ENCODE measurements at regions not wholly inside any gene's neighbourhood (a gene's known extent, or its start where the extent isn't known, plus 50 kb on each side); places are given as distances from the start of the nearest gene placed in this dataset.

DNA sequence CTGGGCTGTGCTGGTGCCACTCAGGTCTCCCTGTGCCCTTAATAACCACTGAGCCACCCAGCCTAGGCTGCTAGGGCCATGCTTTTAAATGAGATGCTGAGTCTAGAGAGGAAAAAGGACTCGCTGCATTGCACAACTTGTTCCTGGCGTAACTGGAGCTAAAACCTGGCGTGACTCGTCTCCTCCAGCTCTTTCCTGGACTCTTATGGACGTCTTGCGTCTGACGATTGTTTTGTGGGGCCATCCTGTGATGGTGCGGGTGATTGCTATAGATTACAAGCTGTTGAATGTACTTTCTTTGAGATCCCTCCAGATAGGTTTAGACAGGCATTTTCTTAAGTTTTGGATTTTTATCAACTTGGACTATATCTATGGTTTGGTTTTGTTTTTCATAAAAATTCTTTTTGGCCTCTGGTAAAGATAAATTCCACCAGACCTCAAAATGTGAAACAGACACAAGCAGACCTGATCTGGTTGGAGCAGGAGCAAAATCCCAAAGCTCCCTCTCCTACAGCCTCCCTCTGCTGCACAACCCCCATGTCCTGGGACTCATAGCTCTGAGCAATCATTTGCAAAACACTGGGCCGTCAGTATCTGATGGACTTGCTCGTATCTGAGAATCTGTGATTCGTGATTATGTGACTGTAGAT, 230.3 kb downstream of the ARHGAP12 start:
- H3K9me3 ChIP-seq (ENCODE audit: control insufficient read depth, low read length), result peaks cover 6% of the 10 kb centered on the region
- no peaks in the 10 kb centered on the region for H3K27me3 ChIP-seq (replicated peaks; ENCODE audit: control insufficient read depth, insufficient read depth, low read length)
- no peaks in the 10 kb centered on the region for H3K36me3 ChIP-seq (ENCODE audit: control insufficient read depth, insufficient read depth, low read length, severe bottlenecking)
- peak overlapping the region; percentile 76 for H3K4me3 ChIP-seq (ENCODE audit: low read length)
- H3K9ac ChIP-seq (ENCODE audit: low read length), result peak overlapping the region; percentile 86
- H3K4me1 ChIP-seq (ENCODE audit: control insufficient read depth, insufficient read depth, low read length), result peaks cover 32% of the 10 kb centered on the region
- DNase-seq (ENCODE audit: low read depth), result peak; percentile 95

DNA sequence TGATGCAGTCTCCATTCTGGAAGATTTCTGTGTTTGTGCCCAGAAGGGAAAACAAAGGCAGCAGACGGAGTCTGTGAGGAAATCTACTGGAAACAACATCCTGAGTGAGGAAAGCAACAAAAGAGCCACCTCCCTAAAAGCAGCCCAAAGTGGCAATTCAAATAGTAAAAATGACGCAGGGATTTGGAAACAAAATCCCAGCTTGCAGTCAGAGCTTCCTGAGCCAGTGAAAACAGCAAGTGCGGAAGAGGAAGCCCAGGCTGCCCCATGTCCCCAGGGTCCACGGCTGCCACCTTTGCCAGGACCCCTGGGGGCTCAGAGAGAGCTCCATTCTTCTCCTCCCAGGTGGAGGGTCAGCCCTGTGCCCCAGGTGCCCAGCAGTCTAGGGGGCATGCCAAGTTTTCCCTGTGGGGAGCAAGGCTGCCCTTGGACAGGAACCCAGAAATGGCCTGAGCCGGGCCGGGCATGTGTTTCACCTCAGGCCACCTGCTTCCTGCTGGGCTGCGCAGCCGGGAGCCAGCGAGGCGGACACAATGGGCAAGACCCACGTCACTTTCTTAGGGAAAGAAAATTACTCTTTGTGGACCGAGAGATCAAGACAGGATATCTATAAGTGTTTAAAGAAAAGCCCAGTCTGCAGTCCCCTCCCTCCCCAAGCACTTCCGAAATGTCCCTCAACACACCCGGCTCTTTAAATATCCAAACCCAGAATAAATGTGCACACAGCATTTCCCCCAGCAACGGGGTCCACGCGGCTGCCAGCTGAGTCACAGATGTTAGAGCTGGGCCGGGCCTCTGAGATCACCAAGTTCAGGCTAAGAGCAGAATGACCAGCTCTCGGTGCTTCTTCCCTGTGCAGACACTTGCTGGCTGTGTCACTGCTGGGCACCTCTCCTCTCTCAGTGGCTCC, 231.1 kb downstream of the ARHGAP12 start:
- peak overlapping the region; percentile 76 for H3K4me3 ChIP-seq (ENCODE audit: low read length)
- peaks cover 32% of the 10 kb centered on the region for H3K4me1 ChIP-seq (ENCODE audit: control insufficient read depth, insufficient read depth, low read length)
- peak overlapping the region; percentile 86 for H3K9ac ChIP-seq (ENCODE audit: low read length)
- no peaks in the 10 kb centered on the region for H3K27me3 ChIP-seq (replicated peaks; ENCODE audit: control insufficient read depth, insufficient read depth, low read length)
- DNase-seq (ENCODE audit: low read depth), result peak; percentile 84
- no peaks in the 10 kb centered on the region for H3K36me3 ChIP-seq (ENCODE audit: control insufficient read depth, insufficient read depth, low read length, severe bottlenecking)
- no peaks in the 10 kb centered on the region for H3K9me3 ChIP-seq (ENCODE audit: control insufficient read depth, low read length)

DNA sequence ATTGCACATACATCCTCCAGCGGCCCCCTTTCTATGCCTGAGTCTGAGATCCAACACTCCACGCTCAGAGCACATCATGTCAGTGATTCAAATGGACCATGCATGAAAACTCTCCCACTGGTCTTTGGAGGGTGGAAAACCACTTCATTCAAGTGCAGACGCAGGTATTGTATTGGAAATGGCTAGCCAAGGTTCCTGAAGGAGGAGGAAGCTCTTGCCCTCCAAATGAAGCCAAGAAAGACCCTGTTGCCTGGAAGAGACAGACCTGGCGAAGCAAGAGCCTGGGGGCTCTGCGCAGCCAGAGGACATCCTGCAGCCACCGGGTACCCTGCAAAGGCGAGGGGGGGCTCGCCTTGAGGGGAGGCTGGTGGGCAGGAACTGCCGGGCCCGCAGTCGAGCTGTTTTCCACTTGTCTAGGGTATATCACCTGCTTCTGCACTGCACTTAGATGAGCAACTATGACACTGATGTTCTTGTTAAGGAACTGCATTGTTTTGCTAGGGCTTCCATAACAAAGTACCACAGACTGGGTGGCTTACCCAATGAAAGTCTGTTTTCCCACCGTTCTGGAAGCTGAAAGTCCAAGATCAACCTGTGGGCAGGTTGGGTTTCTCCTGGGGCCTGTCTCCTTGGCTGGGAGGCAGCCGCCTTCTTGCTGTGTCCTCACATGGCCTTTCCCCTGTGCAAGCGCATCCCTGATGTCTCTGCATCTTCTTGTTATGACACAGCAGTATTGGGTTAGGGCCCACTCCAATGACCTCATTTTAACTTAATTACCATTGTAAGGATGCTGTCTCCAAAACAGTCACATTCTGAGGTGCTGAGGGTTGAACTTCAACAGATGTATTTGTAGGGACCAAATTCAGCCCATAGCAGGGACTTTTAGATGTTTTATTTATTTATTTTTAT, 233.4 kb downstream of the ARHGAP12 start:
- peaks cover under 1% of the 10 kb centered on the region for H3K9me3 ChIP-seq (ENCODE audit: control insufficient read depth, low read length)
- H3K4me3 ChIP-seq (ENCODE audit: low read length), result no peak overlapping the region
- H3K4me1 ChIP-seq (ENCODE audit: control insufficient read depth, insufficient read depth, low read length), result peaks cover 26% of the 10 kb centered on the region
- no peaks in the 10 kb centered on the region for H3K27me3 ChIP-seq (replicated peaks; ENCODE audit: control insufficient read depth, insufficient read depth, low read length)
- no peak overlapping the region for H3K9ac ChIP-seq (ENCODE audit: low read length)
- no peaks in the 10 kb centered on the region for H3K36me3 ChIP-seq (ENCODE audit: control insufficient read depth, insufficient read depth, low read length, severe bottlenecking)
- no peak for DNase-seq (ENCODE audit: low read depth)

DNA sequence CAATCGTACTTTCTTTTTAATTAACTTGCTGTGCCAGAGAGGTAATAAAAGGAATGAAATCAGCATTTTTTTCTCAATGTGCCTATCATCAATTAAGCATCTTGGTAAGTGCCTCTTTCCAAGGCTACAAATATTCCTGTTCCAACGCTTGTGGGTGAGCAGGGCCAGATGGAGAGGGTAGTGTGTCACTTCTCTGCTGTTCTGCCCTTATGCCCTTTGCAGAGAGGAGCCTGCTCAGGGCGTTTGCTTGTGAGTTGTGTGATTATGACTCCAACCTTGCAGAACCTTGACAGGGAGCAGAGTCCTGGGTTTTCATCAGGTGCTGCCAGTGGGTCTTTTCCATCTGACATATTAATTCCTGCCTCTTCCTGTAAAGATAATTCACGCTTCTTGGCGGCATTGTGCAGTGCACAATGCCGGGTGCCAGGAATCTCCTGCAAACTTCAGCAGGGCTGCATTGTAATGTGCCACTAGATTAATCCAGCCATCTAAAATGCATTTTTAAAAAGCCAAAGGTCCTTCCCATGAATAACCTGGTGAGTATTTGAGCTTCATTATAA, 234.4 kb downstream of the ARHGAP12 start:
- Histone ChIP-seq H3K4me3 (ENCODE audit: low read length) (no peak overlapping the region), H3K27me3 (replicated peaks; ENCODE audit: control insufficient read depth, insufficient read depth, low read length) (no peaks in the 10 kb centered on the region), H3K9me3 (ENCODE audit: control insufficient read depth, low read length) (peaks cover 11% of the 10 kb centered on the region), H3K4me1 (ENCODE audit: control insufficient read depth, insufficient read depth, low read length) (peaks cover 25% of the 10 kb centered on the region), H3K36me3 (ENCODE audit: control insufficient read depth, insufficient read depth, low read length, severe bottlenecking) (no peaks in the 10 kb centered on the region), H3K9ac (ENCODE audit: low read length) (no peak overlapping the region)
- DNase-seq (ENCODE audit: low read depth), result no peak

DNA sequence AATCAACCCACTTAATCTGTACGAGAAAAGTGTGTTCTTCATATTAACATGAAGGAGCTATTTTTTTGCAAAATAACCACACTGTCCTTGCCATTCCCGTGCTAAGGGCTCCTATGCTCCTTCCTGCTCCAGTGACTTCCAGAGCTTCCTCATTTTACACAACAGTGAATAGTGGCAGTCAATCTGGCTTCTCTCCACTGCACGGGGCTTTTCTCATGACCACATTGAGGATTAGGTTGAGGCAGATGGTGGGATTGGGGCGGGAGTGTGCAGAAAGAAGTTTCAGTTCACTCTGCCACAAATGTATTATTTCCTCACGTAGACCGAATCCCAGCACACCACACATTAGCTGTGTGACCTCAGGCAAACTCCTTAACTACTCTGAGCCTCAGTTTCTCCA, 235.1 kb downstream of the ARHGAP12 start:
- Histone ChIP-seq H3K27me3 (replicated peaks; ENCODE audit: control insufficient read depth, insufficient read depth, low read length) (no peaks in the 10 kb centered on the region), H3K9ac (ENCODE audit: low read length) (no peak overlapping the region), H3K9me3 (ENCODE audit: control insufficient read depth, low read length) (peaks cover 16% of the 10 kb centered on the region), H3K4me3 (ENCODE audit: low read length) (no peak overlapping the region), H3K4me1 (ENCODE audit: control insufficient read depth, insufficient read depth, low read length) (peaks cover 17% of the 10 kb centered on the region), H3K36me3 (ENCODE audit: control insufficient read depth, insufficient read depth, low read length, severe bottlenecking) (no peaks in the 10 kb centered on the region)
- DNase-seq (ENCODE audit: low read depth), result no peak

DNA sequence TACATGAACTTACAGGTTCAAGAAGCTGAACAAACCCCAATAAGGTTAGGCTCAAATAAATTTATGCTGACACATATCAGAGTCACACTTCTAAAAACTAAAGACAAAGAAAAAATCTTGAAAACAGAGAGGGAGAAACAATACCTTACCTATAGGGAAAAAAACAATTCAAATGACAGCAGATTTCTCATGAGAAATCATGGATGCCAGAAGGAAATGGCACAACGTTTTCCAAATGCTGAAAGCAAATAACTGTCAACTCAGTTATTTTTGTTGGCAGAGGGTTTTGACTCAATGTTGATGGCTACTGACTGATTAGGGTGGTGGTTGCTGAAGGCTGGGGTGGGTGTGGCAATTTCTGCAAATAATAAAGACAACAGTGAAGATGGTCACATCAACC, 239.4 kb downstream of the ARHGAP12 start:
- DNase-seq (ENCODE audit: low read depth), result no peak
- no peaks in the 10 kb centered on the region for H3K27me3 ChIP-seq (replicated peaks; ENCODE audit: control insufficient read depth, insufficient read depth, low read length)
- H3K4me1 ChIP-seq (ENCODE audit: control insufficient read depth, insufficient read depth, low read length), result no peaks in the 10 kb centered on the region
- H3K9ac ChIP-seq (ENCODE audit: low read length), result no peak overlapping the region
- peaks cover 30% of the 10 kb centered on the region for H3K9me3 ChIP-seq (ENCODE audit: control insufficient read depth, low read length)
- no peak overlapping the region for H3K4me3 ChIP-seq (ENCODE audit: low read length)
- no peaks in the 10 kb centered on the region for H3K36me3 ChIP-seq (ENCODE audit: control insufficient read depth, insufficient read depth, low read length, severe bottlenecking)

DNA sequence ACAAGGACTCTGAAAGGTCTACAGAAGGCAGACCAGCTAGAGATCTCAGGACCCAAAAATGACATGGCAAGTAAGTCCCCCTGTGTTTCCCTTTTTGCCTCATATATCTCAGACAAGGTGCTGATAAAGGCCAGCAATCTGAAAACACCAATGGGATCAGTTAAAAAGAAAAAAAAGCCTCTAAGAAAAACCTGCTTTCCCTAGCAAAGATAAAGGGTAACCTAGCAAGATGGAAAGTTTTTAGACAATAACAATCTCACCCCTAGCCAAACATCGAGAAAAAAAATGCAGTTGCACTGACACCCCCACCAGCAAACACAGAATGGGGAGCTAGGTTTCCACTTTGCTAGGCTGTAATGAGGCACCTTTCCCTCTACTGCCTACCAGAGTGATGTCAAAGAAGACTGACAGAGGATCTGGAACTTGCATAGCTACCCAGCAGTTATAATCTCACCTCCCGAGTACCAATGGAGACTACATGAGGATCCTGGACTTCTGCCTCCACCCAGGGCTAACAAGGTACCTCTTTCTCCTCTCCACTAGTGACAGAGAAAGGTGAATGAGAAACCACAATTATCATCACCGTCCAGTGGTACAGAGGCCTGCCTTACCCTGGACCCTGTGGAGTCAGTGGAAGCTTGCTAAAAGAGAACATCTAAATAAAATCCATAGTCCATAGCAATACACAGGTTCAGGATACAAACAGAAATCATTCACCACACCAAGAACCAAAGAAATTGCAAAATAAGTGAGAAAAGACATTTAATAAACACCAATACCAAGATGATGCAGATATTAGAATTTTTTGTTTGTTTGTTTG, 240.8 kb downstream of the ARHGAP12 start:
- H3K4me3 ChIP-seq (ENCODE audit: low read length), result no peak overlapping the region
- no peaks in the 10 kb centered on the region for H3K4me1 ChIP-seq (ENCODE audit: control insufficient read depth, insufficient read depth, low read length)
- no peaks in the 10 kb centered on the region for H3K36me3 ChIP-seq (ENCODE audit: control insufficient read depth, insufficient read depth, low read length, severe bottlenecking)
- H3K9ac ChIP-seq (ENCODE audit: low read length), result no peak overlapping the region
- H3K9me3 ChIP-seq (ENCODE audit: control insufficient read depth, low read length), result peaks cover 43% of the 10 kb centered on the region
- no peak for DNase-seq (ENCODE audit: low read depth)
- no peaks in the 10 kb centered on the region for H3K27me3 ChIP-seq (replicated peaks; ENCODE audit: control insufficient read depth, insufficient read depth, low read length)

DNA sequence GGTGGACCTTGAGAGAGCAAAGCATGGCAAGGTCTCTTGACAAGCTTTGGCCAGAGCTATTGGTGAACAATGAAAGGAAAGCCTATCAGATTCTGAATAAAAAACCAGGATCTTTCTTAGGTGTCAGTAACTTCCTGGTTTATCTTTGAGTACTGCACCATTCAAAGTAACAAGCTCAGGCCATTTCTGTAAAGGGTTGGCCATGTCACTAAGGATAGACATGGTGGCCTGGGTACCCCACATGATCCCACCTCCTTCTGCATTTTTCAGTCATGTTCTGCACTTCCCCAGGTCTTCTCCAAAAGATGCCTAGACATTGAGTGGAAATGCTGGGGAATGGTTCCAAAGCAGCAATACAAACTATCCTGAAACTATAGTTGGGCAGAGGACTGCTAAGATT, 242.0 kb downstream of the ARHGAP12 start:
- H3K9me3 ChIP-seq (ENCODE audit: control insufficient read depth, low read length), result peaks cover 51% of the 10 kb centered on the region

DNA sequence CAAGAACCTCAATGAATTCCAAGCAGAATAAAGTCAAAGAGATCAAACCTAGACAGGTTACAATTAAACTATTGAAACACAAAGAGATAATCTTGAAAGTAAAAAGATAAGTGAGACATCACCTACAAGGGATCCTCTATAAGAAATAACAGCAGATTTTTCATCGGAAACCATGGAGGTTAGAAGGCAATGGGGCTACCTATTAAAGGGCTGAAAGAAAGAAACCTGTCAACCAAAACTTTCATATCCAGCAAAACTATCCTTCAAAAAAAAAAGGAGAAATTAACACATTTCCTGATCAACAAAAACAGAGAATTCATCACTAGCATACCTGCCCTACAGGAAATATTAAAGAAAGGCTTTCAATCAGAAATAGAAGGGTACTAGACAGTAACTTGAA, 244.9 kb downstream of the ARHGAP12 start:
- Histone ChIP-seq H3K9me3 (ENCODE audit: control insufficient read depth, low read length) (peaks cover 36% of the 10 kb centered on the region), H3K4me1 (ENCODE audit: control insufficient read depth, insufficient read depth, low read length) (no peaks in the 10 kb centered on the region), H3K9ac (ENCODE audit: low read length) (no peak overlapping the region), H3K36me3 (ENCODE audit: control insufficient read depth, insufficient read depth, low read length, severe bottlenecking) (no peaks in the 10 kb centered on the region), H3K4me3 (ENCODE audit: low read length) (peak overlapping the region; percentile 32), H3K27me3 (replicated peaks; ENCODE audit: control insufficient read depth, insufficient read depth, low read length) (no peaks in the 10 kb centered on the region)
- no peak for DNase-seq (ENCODE audit: low read depth)

More for the DNA sequence above, 242.0 kb downstream of the ARHGAP12 start:
- Histone ChIP-seq H3K27me3 (replicated peaks; ENCODE audit: control insufficient read depth, insufficient read depth, low read length) (no peaks in the 10 kb centered on the region), H3K36me3 (ENCODE audit: control insufficient read depth, insufficient read depth, low read length, severe bottlenecking) (no peaks in the 10 kb centered on the region), H3K4me1 (ENCODE audit: control insufficient read depth, insufficient read depth, low read length) (no peaks in the 10 kb centered on the region), H3K4me3 (ENCODE audit: low read length) (no peak overlapping the region), H3K9ac (ENCODE audit: low read length) (no peak overlapping the region)
- no peak for DNase-seq (ENCODE audit: low read depth)

DNA sequence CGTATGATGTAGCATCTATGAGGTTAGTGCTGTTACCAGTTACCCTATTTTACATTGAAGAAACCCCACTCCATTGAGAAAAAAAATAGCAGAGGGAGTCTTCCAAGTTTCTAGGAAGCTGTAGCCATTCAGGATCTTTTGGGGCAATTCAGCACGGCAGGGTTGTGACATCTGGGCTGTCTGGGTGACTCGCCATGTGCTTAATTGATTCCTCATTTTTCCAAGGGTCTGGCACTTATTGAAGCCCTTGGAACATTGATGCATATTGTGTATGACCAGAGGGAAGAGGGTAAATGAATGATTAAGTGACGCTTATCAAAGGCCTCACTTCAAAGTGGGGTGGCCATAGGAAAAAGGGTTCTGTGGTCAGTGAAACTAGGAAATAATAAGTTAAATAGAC, 248.7 kb downstream of the ARHGAP12 start:
- Histone ChIP-seq H3K4me3 (ENCODE audit: low read length) (no peak overlapping the region), H3K9ac (ENCODE audit: low read length) (no peak overlapping the region), H3K27me3 (replicated peaks; ENCODE audit: control insufficient read depth, insufficient read depth, low read length) (no peaks in the 10 kb centered on the region), H3K36me3 (ENCODE audit: control insufficient read depth, insufficient read depth, low read length, severe bottlenecking) (no peaks in the 10 kb centered on the region), H3K9me3 (ENCODE audit: control insufficient read depth, low read length) (peaks cover 40% of the 10 kb centered on the region), H3K4me1 (ENCODE audit: control insufficient read depth, insufficient read depth, low read length) (no peaks in the 10 kb centered on the region)
- no peak for DNase-seq (ENCODE audit: low read depth)
